Activated CD4-positive, alpha-beta T cell treated with anti-CD3 and anti-CD28 coated beads, Interleukin-2, amount 50 U/mL, for 48 hours (primary cell): ENCODE measurements at regions not wholly inside any gene's neighbourhood (a gene's known extent, or its start where the extent isn't known, plus 50 kb on each side); places are given as distances from the start of the nearest gene placed in this dataset.

Experiments
- DNase-seq, 2 experiments: peaks; one replicate each; pipeline ENCODE4 v3.0.0-alpha.2; 2020

DNA sequence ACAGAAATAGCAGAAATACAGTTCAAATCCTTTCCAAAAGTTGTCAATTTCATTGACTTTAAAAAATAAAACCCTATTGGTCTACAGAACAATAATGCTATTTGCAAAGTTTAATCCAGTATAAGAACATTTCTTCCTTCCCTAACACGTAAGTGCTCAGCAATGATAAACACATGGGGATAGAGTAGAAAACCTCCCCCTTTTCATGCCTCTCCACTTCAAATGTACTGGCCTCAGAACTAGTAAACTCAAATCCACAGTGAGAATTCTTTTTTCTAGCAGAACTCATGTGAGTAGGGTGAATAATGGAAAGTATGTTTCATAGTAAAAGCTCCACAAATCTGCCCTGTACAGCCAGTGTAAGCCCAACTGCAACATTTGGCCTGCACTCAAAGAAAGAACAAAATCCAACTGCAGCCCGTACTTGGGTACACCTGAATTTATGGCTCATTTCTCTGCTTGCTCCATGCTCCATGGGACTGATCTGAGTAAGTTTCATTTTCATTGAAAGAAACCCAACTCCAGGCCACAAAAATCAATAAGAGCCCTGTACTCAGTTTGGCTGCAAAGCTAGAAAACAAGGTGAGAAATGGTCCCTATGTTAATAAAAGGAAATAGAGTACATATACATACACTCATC lies 115.0 kb upstream of the RMDN2 start:
- no peak for DNase-seq

DNA sequence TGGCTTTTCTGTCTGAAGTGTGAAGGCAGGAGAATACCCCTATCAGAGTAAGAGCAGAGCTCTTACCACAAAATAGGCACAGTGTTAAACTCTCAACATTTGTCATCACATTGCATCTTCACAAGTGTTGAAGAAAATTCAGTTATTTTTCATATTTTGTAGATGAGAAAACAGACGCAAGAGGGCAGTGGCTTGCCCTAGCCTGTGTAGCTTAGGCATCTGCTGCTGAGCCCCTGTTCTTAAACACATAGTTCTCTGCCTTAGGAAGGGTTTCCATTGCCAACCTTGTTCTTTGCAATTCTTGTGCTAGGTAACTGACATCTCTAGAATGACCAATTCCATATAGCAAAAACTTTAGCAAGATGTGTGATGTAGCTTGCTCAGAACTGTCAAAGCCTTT lies 112.7 kb upstream of the RMDN2 start:
- no peak for DNase-seq

- no peak for DNase-seq
Measured at GRCh38 chr2:37812941-37813730, 112.0 kb upstream of the RMDN2 start.

DNA sequence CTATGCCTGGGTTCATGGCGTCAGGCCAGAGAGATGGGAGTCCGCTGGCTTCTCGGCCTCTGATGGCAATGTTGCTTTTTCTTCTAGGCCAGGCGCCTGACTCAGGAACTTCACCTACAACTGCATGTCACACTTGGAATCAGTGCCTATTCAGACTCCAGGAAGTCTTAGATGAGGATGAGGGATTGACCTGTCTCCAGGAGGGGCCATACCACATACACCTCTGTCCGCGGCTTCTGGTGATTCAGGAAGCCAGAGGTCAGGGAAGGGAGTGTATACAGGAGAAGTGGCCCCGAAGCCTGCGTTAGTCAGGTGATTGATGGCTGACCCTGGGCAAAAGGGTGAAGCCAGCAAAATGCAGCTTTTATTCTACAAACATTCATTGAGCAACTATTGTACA lies 109.1 kb upstream of the RMDN2 start:
- no peak for DNase-seq

DNA sequence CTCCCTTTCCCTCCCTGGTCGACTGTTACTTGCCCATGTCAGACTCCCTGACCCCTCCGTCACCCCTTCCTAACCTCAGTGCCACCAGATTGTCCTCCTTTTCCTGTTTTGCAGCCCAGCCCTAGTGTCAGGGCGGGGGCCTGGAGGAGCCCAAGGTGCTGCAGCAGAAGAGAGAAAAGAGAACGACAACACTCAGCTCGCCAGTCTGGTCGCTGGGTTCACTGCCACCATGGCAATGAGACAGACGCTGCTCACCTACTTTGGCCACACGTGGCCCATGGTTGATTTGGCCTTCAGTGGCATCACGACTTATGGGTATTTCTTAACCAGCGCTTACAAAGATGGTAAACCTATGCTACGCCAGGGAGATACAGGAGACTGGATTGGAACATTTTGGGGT lies 108.4 kb upstream of the RMDN2 start:
- no peak for DNase-seq

DNA sequence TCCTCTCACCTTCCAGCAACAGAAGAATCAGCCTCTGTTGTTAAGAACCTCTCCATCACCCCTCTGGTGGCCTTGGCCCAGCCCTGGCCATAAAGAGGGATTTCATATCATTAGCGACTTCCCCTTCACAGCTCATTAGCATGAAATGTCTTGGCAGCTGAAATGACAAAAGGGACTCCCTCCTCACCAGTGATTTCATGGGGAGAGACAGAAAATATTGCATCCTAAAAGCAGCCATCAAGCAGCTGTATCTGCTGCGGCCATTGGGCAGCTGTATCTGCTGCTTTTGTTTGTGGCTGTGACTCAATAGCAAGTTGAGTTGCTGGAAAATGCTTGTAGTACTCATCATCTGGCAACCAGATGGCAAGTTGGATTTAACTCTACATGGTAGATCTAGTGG lies 105.9 kb upstream of the RMDN2 start:
- DNase-seq: no peak

GRCh38 chr2:37820471-37820986 lies 104.6 kb upstream of the RMDN2 start:
- no peak for DNase-seq

GRCh38 chr2:37825586-37825985 lies 99.5 kb upstream of the RMDN2 start:
- no peak for DNase-seq

- no peak for DNase-seq
Measured at GRCh38 chr2:37826611-37827010, 98.5 kb upstream of the RMDN2 start.

- no peak for DNase-seq
Measured at GRCh38 chr2:37827455-37827854, 97.6 kb upstream of the RMDN2 start.

- DNase-seq: no peak
Measured at GRCh38 chr2:37827911-37828511, 97.1 kb upstream of the RMDN2 start.

DNA sequence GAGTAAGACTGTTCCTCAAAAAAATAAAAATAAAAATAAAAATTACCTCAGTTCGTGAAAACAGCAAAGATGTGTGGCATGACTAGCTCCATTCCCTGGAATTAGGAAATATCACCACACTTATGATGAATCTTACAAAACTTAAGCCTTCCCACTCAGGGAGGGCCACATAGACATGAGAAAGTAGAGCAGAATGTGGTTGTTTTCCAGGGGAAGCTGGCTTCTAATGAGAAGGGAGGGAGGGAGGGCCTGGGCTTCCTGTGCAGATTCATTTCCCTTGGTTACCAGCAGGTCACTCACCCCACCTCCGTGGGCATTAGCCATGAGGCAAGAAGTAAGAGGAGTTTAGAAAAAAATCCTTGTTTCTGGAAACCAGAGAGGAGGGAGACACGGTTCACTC lies 95.9 kb upstream of the RMDN2 start:
- no peak for DNase-seq

GRCh38 chr2:37829616-37830395 lies 95.3 kb upstream of the RMDN2 start:
- DNase-seq: no peak

GRCh38 chr2:37830636-37831035 lies 94.5 kb upstream of the RMDN2 start:
- DNase-seq: no peak

GRCh38 chr2:37831081-37831780 lies 93.9 kb upstream of the RMDN2 start:
- DNase-seq: no peak

- peak; percentile 87 to 90 for DNase-seq
Measured at GRCh38 chr2:37832590-37833197, 92.4 kb upstream of the RMDN2 start.

DNA sequence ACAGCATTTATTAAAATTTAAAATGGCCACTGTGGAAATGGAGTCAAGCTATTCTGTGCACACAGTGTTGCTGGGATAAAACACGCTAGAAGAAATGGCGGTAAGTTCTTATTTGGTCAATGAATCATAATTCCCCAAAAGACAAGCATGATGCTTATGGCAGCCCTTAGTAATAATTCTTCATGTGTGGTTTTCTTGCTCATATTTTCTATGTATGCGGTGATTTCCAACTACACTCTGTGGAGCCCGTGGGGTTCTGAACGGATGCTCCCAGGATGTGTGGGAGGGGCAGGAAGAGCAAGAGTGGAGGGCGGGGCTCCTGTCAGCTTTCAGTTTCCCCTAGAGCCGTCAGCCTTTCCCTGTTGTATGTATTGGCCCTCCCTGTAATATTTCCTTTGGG lies 91.7 kb upstream of the RMDN2 start:
- DNase-seq: peak; percentile 43 to 52

DNA sequence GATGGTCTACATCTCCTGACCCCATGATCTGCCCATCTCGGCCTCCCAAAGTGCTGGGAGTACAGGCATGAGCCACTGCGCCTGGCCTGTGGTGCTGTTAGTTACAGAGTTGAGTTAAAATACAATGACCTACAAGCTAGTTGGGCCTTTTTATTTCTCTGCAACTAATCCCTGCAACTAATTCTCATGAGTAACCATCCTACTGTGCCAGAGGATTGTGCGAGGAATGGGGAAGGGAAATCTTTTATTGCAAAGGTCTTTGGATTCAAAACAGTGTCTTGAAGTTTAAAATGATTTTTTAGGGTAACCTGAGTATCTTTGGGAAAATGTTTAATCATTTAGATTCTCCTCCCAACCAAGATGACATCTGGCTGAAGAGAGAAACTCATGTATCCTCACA lies 88.8 kb upstream of the RMDN2 start:
- no peak for DNase-seq

DNA sequence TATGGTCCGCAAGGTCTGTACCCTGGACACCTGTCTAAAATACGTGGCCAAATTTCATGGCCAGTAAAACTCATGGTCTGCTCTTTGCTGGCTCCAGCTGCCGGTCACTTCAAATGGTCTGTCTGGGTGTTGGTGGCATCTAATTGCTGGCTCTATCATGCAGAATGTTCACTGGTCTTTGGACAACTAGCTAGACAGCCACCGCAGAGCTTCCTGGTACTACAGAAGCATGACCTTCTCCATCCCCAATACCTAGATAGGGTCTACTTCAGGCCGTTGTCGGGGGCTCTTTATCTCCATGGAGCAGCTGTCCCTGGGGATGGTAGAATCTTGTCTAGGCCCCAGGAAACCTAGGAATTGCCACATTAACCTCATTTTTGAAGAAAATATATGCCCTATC lies 88.4 kb upstream of the RMDN2 start:
- no peak for DNase-seq

DNA sequence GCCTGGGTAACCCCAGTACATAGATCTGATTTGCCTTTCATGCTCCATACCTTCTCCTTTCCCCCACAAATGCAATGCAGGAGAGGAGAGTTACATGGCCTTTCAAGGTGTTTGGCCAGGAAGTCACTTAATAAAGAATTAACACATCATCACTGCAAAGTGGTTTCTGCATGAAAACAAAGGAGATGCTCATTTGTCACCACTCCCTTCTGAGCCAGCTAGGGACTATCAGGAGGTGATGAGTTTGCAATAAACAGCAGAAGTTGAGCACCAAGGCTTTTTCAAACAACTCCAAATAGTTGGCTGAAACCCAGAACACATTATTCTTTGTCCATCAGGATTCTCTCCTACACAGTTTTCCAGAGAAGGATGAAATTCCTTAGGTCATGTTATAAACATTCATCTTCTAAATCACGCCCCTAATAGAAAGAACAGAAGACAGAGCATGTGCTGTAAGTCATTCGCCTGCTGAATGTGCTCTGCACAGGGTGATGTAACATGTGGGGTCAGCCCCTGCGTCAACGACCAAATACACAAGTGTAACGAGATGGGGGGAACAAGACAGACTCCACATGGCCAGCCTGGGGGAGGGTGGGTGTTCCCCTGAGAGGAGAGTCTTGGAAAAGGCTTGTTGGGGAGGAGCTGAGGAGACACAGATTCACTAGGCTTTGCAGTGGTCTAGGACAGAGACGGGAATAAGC lies 87.3 kb upstream of the RMDN2 start:
- no peak for DNase-seq

- DNase-seq: no peak
Measured at GRCh38 chr2:37838541-37839167, 86.4 kb upstream of the RMDN2 start.
